Neural progenitor cell (in vitro differentiated cells): ENCODE measurements at regions not wholly inside any gene's neighbourhood (a gene's known extent, or its start where the extent isn't known, plus 50 kb on each side); places are given as distances from the start of the nearest gene placed in this dataset.

Experiments used
- DNase-seq: peaks from one replicate; pipeline ENCODE4 v3.0.0-alpha.2; 2016; ENCODE audit warnings: low spot score
- H2AFZ ChIP-seq: fragments of 200-600 bp; sonication (generic); replicated peaks from 2 replicates; pipeline ENCODE4 v1.6.1; 2016; ENCODE audit warnings: antibody characterized with exemption
- H3F3A ChIP-seq: fragments of 200-600 bp; sonication (generic); 2 replicates; pipeline ENCODE4 v1.6.1; 2016; ENCODE audit warnings: antibody characterized with exemption, low read depth
- H3K27ac ChIP-seq: fragments of 200-600 bp; sonication (generic); 2 replicates; pipeline ENCODE4 v1.5.1; 2016; ENCODE audit warnings: mild to moderate bottlenecking
- H3K27me3 ChIP-seq: fragments of 200-600 bp; sonication (generic); 2 replicates; pipeline ENCODE4 v1.6.1; 2016; ENCODE audit warnings: mild to moderate bottlenecking, moderate library complexity
- H3K36me3 ChIP-seq: fragments of 200-600 bp; sonication (generic); 2 replicates; pipeline ENCODE4 v1.5.1; 2016
- H3K4me1 ChIP-seq: fragments of 200-600 bp; sonication (generic); 2 replicates; pipeline ENCODE4 v1.6.1; 2016; ENCODE audit warnings: mixed run types
- H3K4me2 ChIP-seq: fragments of 200-600 bp; sonication (generic); 2 replicates; pipeline ENCODE4 v1.6.1; 2016
- H3K4me3 ChIP-seq: fragments of 200-600 bp; sonication (generic); 2 replicates; pipeline ENCODE4 v1.5.1; 2016
- H3K79me2 ChIP-seq: fragments of 200-600 bp; sonication (generic); 2 replicates; pipeline ENCODE4 v1.6.1; 2016; ENCODE audit warnings: low read depth
- H3K9ac ChIP-seq: fragments of 200-600 bp; sonication (generic); 2 replicates; pipeline ENCODE4 v1.6.1; 2016
- H3K9me3 ChIP-seq: fragments of 200-600 bp; sonication (generic); 2 replicates; pipeline ENCODE4 v1.5.1; 2016; ENCODE audit warnings: low read depth
- H4K20me1 ChIP-seq: fragments of 200-600 bp; sonication (generic); 2 replicates; pipeline ENCODE4 v1.6.1; 2016; ENCODE audit warnings: low read depth
- H3K27ac Mint-ChIP-seq: 3 replicates; pipeline ENCODE4 v1.8.0; 2021; ENCODE audit warnings: mixed read lengths
- H3K27me3 Mint-ChIP-seq: 2 replicates; pipeline ENCODE4 v1.8.0; 2022; ENCODE audit warnings: low read depth, mild to moderate bottlenecking, inconsistent platforms, moderate library complexity, mixed read lengths; ENCODE audit not compliant: insufficient read depth
- H3K36me3 Mint-ChIP-seq: 3 replicates; pipeline ENCODE4 v1.8.0; 2021; ENCODE audit warnings: mixed read lengths
- H3K4me1 Mint-ChIP-seq: 3 replicates; pipeline ENCODE4 v1.8.0; 2021; ENCODE audit warnings: mixed read lengths
- H3K4me3 Mint-ChIP-seq: 3 replicates; pipeline ENCODE4 v1.8.0; 2021; ENCODE audit warnings: mild to moderate bottlenecking, moderate library complexity, mixed read lengths
- H3K9me3 Mint-ChIP-seq: 3 replicates; pipeline ENCODE4 v1.8.0; 2020; ENCODE audit warnings: mixed read lengths
- CTCF ChIP-seq: fragments of 200-600 bp; sonication (generic); IDR thresholded peaks from 2 replicates; pipeline ENCODE4 v1.5.1; 2017; ENCODE audit warnings: antibody characterized with exemption, mild to moderate bottlenecking
- EZH2 ChIP-seq: fragments of 200-600 bp; sonication (generic); IDR thresholded peaks from 2 replicates; pipeline ENCODE4 v1.6.1; 2017; ENCODE audit warnings: antibody characterized with exemption, mild to moderate bottlenecking, moderate library complexity
- EZH2phosphoT487 ChIP-seq: fragments of 200-600 bp; sonication (generic); IDR thresholded peaks from 2 replicates; pipeline ENCODE4 v1.6.1; 2017; ENCODE audit warnings: antibody characterized with exemption

- Histone ChIP-seq H3K4me3 (no peak overlapping the region), H3K36me3 (no peaks in the 10 kb centered on the region), H3F3A (no peaks in the 10 kb centered on the region), H3K27me3 (no peaks in the 10 kb centered on the region), H2AFZ (no peak overlapping the region), H3K79me2 (no peaks in the 10 kb centered on the region), H3K9me3 (no peaks in the 10 kb centered on the region), H3K9ac (no peak overlapping the region), H3K4me1 (no peaks in the 10 kb centered on the region), H3K4me2 (no peak overlapping the region), H4K20me1 (no peaks in the 10 kb centered on the region), H3K27ac (no peak overlapping the region)
- no peak overlapping the region for H3K27ac Mint-ChIP-seq
- TF ChIP-seq EZH2 (no peak), CTCF (no peak), EZH2phosphoT487 (no peak)
- peaks cover 2% of the 10 kb centered on the region for H3K9me3 Mint-ChIP-seq
- H3K4me3 Mint-ChIP-seq = no peak overlapping the region
- DNase-seq = no peak
- no peaks in the 10 kb centered on the region for H3K27me3 Mint-ChIP-seq
- H3K36me3 Mint-ChIP-seq = peaks cover 6% of the 10 kb centered on the region
- peaks cover 13% of the 10 kb centered on the region for H3K4me1 Mint-ChIP-seq
Measured at GRCh38 chr18:26646901-26647300, 98.5 kb upstream of the KCTD1 start.

- no peaks in the 10 kb centered on the region for H3K9me3 ChIP-seq
Measured at GRCh38 chr18:26642440-26643348, 94.3 kb upstream of the KCTD1 start.

GRCh38 chr18:26640541-26640940 is 92.2 kb upstream of the KCTD1 start:
- DNase-seq = no peak
- no peak overlapping the region for H3K9ac ChIP-seq
- no peaks in the 10 kb centered on the region for H3K9me3 ChIP-seq
- H3K27ac ChIP-seq = no peak overlapping the region
- H3K4me1 Mint-ChIP-seq = peaks cover 9% of the 10 kb centered on the region
- no peaks in the 10 kb centered on the region for H3K36me3 ChIP-seq
- H4K20me1 ChIP-seq = no peaks in the 10 kb centered on the region
- no peaks in the 10 kb centered on the region for H3K27me3 Mint-ChIP-seq
- H3K27me3 ChIP-seq = no peaks in the 10 kb centered on the region
- no peaks in the 10 kb centered on the region for H3K4me1 ChIP-seq
- H2AFZ ChIP-seq = no peak overlapping the region
- TF ChIP-seq EZH2 (no peak), EZH2phosphoT487 (no peak), CTCF (no peak)
- no peak overlapping the region for H3K27ac Mint-ChIP-seq
- H3K4me2 ChIP-seq = no peak overlapping the region
- no peak overlapping the region for H3K4me3 Mint-ChIP-seq
- H3K4me3 ChIP-seq = no peak overlapping the region
- H3K36me3 Mint-ChIP-seq = peaks cover 6% of the 10 kb centered on the region
- no peaks in the 10 kb centered on the region for H3F3A ChIP-seq
- H3K79me2 ChIP-seq = no peaks in the 10 kb centered on the region
- peaks cover 2% of the 10 kb centered on the region for H3K9me3 Mint-ChIP-seq

More at GRCh38 chr18:26642440-26643348, 94.3 kb upstream of the KCTD1 start:
- Histone ChIP-seq H3K36me3 (no peaks in the 10 kb centered on the region), H3F3A (no peaks in the 10 kb centered on the region), H3K27ac (no peak overlapping the region), H2AFZ (no peak overlapping the region), H3K4me2 (no peak overlapping the region), H3K9ac (no peak overlapping the region), H3K27me3 (no peaks in the 10 kb centered on the region), H3K79me2 (no peaks in the 10 kb centered on the region), H3K4me3 (no peak overlapping the region), H3K4me1 (no peaks in the 10 kb centered on the region), H4K20me1 (no peaks in the 10 kb centered on the region)
- Mint-ChIP-seq H3K4me1 (peaks cover 9% of the 10 kb centered on the region), H3K9me3 (peaks cover 2% of the 10 kb centered on the region), H3K36me3 (peaks cover 6% of the 10 kb centered on the region), H3K27ac (no peak overlapping the region), H3K4me3 (no peak overlapping the region), H3K27me3 (no peaks in the 10 kb centered on the region)
- DNase-seq = no peak
- TF ChIP-seq CTCF (no peak), EZH2 (no peak), EZH2phosphoT487 (no peak)
